H1 (cell line): ENCODE measurements at regions not wholly inside any gene's neighbourhood (a gene's known extent, or its start where the extent isn't known, plus 50 kb on each side); places are given as distances from the start of the nearest gene placed in this dataset.

Experiments used
- CTCF ChIA-PET: fragments of 300-600 bp; sonication (Branson Sonifier 250); formaldehyde crosslinking; loops from one replicate; lab custom pipeline; 2021; ENCODE audit not compliant: partially characterized antibody; lab: Charles Lee
- POLR2A ChIA-PET: fragments of 300-600 bp; sonication (Branson Sonifier 250); formaldehyde crosslinking; loops from one replicate; lab custom pipeline; 2021; ENCODE audit warnings: inconsistent platforms; ENCODE audit not compliant: partially characterized antibody; lab: Charles Lee
- DNase-seq, 2 experiments: peaks; one replicate each; pipeline versions ENCODE4 v3.0.0 to v3.0.0-alpha.2; 2010 to 2022; ENCODE audit warnings: low spot score in 2 of 2, low read depth in 1 of 2, mixed read lengths in 1 of 2
- FAIRE-seq: peaks from 2 replicates; lab custom pipeline; 2011; peaks lifted over from hg19 to GRCh38; lab: Jason Lieb, UNC
- H2AFZ ChIP-seq: 2 replicates; pipeline ENCODE4 v1.8.1; 2012; ENCODE audit warnings: low read length, inconsistent platforms
- H2AK5ac ChIP-seq: 2 replicates; pipeline ENCODE4 v1.6.1; 2013; ENCODE audit warnings: low read depth, low read length
- H2BK120ac ChIP-seq: replicated peaks from 2 replicates; pipeline ENCODE3; 2013; ENCODE audit warnings: low read depth, low read length, inconsistent platforms
- H2BK12ac ChIP-seq: 2 replicates; pipeline ENCODE4 v1.6.1; 2013; ENCODE audit warnings: low read depth, low read length
- H2BK15ac ChIP-seq: 2 replicates; pipeline ENCODE4 v1.6.1; 2013; ENCODE audit warnings: low read length
- H2BK20ac ChIP-seq: 2 replicates; pipeline ENCODE4 v1.6.1; 2013; ENCODE audit warnings: low read length
- H2BK5ac ChIP-seq: 2 replicates; pipeline ENCODE4 v1.6.1; 2013; ENCODE audit warnings: low read depth, low read length
- H3K14ac ChIP-seq: 2 replicates; pipeline ENCODE4 v1.6.1; 2013; ENCODE audit warnings: inconsistent platforms; ENCODE audit not compliant: insufficient read length
- H3K18ac ChIP-seq: 2 replicates; pipeline ENCODE4 v1.6.1; 2013; ENCODE audit warnings: low read length; ENCODE audit errors: extremely low read depth
- H3K23ac ChIP-seq: 2 replicates; pipeline ENCODE4 v1.6.1; 2013; ENCODE audit warnings: inconsistent platforms; ENCODE audit not compliant: insufficient read length
- H3K23me2 ChIP-seq: 2 replicates; pipeline ENCODE4 v1.6.1; 2013; ENCODE audit warnings: low read depth, low read length
- H3K27ac ChIP-seq: 2 replicates; pipeline ENCODE4 v1.6.1; 2011; ENCODE audit warnings: low read depth, low read length, inconsistent platforms
- H3K27me3 ChIP-seq, 4 experiments: replicated peaks in 1 of 4; 1 replicate in 1 of 4; 2 replicates in 3 of 4; pipeline versions ENCODE4 v1.6.1 to v1.8.1; 2011 to 2013; ENCODE audit warnings: low read length in 3 of 4, mild to moderate bottlenecking in 3 of 4, inconsistent platforms in 2 of 4, mixed read lengths in 2 of 4, moderate library complexity in 1 of 4; ENCODE audit not compliant: control insufficient read depth in 3 of 4, insufficient read depth in 3 of 4; ENCODE audit errors: extremely low read depth in 1 of 4
- H3K36me3 ChIP-seq, 4 experiments: 2 replicates each; pipeline versions ENCODE4 v1.6.1 to v1.8.1; 2011 to 2013; ENCODE audit warnings: mild to moderate bottlenecking in 4 of 4, low read length in 3 of 4, moderate library complexity in 2 of 4, control low read depth in 1 of 4, inconsistent platforms in 1 of 4; ENCODE audit not compliant: insufficient read depth in 4 of 4, control insufficient read depth in 2 of 4
- H3K4ac ChIP-seq: replicated peaks from 2 replicates; pipeline ENCODE3; 2013; ENCODE audit warnings: low read length, low read depth, mixed read lengths, inconsistent platforms; ENCODE audit not compliant: insufficient read length
- H3K4me1 ChIP-seq, 4 experiments: replicated peaks in 1 of 4; 1 replicate in 1 of 4; 2 replicates in 3 of 4; pipeline versions ENCODE4 v1.6.1 to v1.8.1; 2011 to 2013; ENCODE audit warnings: low read length in 3 of 4, inconsistent platforms in 2 of 4, mixed read lengths in 1 of 4; ENCODE audit not compliant: insufficient read depth in 4 of 4, control insufficient read depth in 3 of 4
- H3K4me2 ChIP-seq, 2 experiments: 2 replicates each; pipeline versions ENCODE4 v1.6.1 to v1.8.1; 2011 to 2013; ENCODE audit warnings: low read depth in 2 of 2, low read length in 2 of 2, control low read depth in 1 of 2, inconsistent platforms in 1 of 2, mild to moderate bottlenecking in 1 of 2; ENCODE audit not compliant: insufficient read depth in 1 of 2
- H3K4me3 ChIP-seq, 4 experiments: fragments of 200-600, 300-600 bp in 1 of 4; sonication (generic), shearing (Covaris generic), sonication (Bioruptor Twin) in 1 of 4; 2 replicates each; pipeline versions ENCODE4 v1.5.1 to v1.8.1; 2011 to 2016; ENCODE audit warnings: low read length in 4 of 4, low read depth in 3 of 4, control low read depth in 2 of 4, inconsistent platforms in 2 of 4, mild to moderate bottlenecking in 2 of 4, mixed read lengths in 1 of 4, moderate library complexity in 1 of 4; ENCODE audit not compliant: insufficient read depth in 2 of 4; ENCODE audit errors: extremely low read depth in 1 of 4
- H3K56ac ChIP-seq: replicated peaks from 2 replicates; pipeline ENCODE3; 2013; ENCODE audit warnings: low read depth, mild to moderate bottlenecking, mixed read lengths, low read length, inconsistent platforms; ENCODE audit not compliant: insufficient read length
- H3K79me1 ChIP-seq: 2 replicates; pipeline ENCODE4 v1.6.1; 2013; ENCODE audit warnings: low read depth, low read length, control low read depth
- H3K79me2 ChIP-seq, 2 experiments: 2 replicates each; pipeline versions ENCODE4 v1.6.1 to v1.8.1; 2012 to 2013; ENCODE audit warnings: low read length in 2 of 2, mild to moderate bottlenecking in 2 of 2, inconsistent platforms in 1 of 2; ENCODE audit not compliant: insufficient read depth in 2 of 2, control insufficient read depth in 1 of 2
- H3K9ac ChIP-seq, 4 experiments: replicated peaks in 1 of 4; 1 replicate in 1 of 4; 2 replicates in 3 of 4; pipeline versions ENCODE4 v1.6.1 to v1.8.1; 2011 to 2013; ENCODE audit warnings: low read depth in 3 of 4, low read length in 3 of 4, control low read depth in 2 of 4, mild to moderate bottlenecking in 2 of 4, moderate library complexity in 2 of 4, inconsistent platforms in 1 of 4; ENCODE audit errors: extremely low read depth in 1 of 4
- H3K9me3 ChIP-seq, 2 experiments: 2 replicates each; pipeline versions ENCODE4 v1.6.1 to v1.8.1; 2012 to 2013; ENCODE audit warnings: mild to moderate bottlenecking in 2 of 2, moderate library complexity in 2 of 2, control low read depth in 1 of 2, inconsistent platforms in 1 of 2, low read depth in 1 of 2, low read length in 1 of 2, mixed read lengths in 1 of 2; ENCODE audit not compliant: insufficient read depth in 2 of 2
- H4K20me1 ChIP-seq, 2 experiments: replicated peaks in 1 of 2; 2 replicates each; pipeline versions ENCODE3 to v1.8.1; 2011 to 2013; ENCODE audit warnings: inconsistent platforms in 2 of 2, low read length in 2 of 2, mild to moderate bottlenecking in 1 of 2; ENCODE audit not compliant: insufficient read depth in 2 of 2, control insufficient read depth in 1 of 2
- H4K5ac ChIP-seq: 2 replicates; pipeline ENCODE4 v1.6.1; 2013; ENCODE audit warnings: low read length, low read depth, mixed read lengths, inconsistent platforms; ENCODE audit not compliant: insufficient read length
- H4K8ac ChIP-seq: 2 replicates; pipeline ENCODE4 v1.8.0; 2013; ENCODE audit warnings: mild to moderate bottlenecking, moderate library complexity, low read length, inconsistent platforms; ENCODE audit not compliant: insufficient read depth; ENCODE audit errors: extremely low read depth
- H4K91ac ChIP-seq: replicated peaks from 2 replicates; pipeline ENCODE3; 2013; ENCODE audit warnings: low read length, mixed read lengths, inconsistent platforms; ENCODE audit not compliant: insufficient read length
- ATF2 ChIP-seq: IDR thresholded peaks from 2 replicates; pipeline ENCODE4 v1.6.1; 2012; ENCODE audit warnings: low read length, inconsistent platforms
- CBX5 ChIP-seq: fragments of 300-800, 300-1000 bp; sonication (generic); IDR thresholded peaks from 2 replicates; pipeline ENCODE4 v1.7.1; 2016; ENCODE audit warnings: antibody characterized with exemption, low read length, low read depth
- CHD1 ChIP-seq: IDR thresholded peaks from 2 replicates; pipeline ENCODE4 v1.6.1; 2012; ENCODE audit warnings: low read depth, low read length, improper control_type of control experiment
- E2F6 ChIP-seq: IDR thresholded peaks from 2 replicates; pipeline ENCODE4 v1.6.1; 2012; ENCODE audit warnings: inconsistent platforms
- GTF2F1 ChIP-seq: IDR thresholded peaks from 2 replicates; pipeline ENCODE4 v1.6.1; 2012; ENCODE audit warnings: low read depth, low read length, improper control_type of control experiment, borderline replicate concordance
- KDM5A ChIP-seq: fragments of 200-600 bp; IDR thresholded peaks from 2 replicates; pipeline ENCODE4 v1.7.1; 2012; ENCODE audit warnings: mild to moderate bottlenecking, low read length, inconsistent platforms, mixed read lengths
- NANOG ChIP-seq: IDR thresholded peaks from 2 replicates; pipeline ENCODE4 v1.6.1; 2011; ENCODE audit warnings: low read length, low read depth, mild to moderate bottlenecking, inconsistent platforms; ENCODE audit not compliant: insufficient read depth, poor library complexity, severe bottlenecking
- POLR2AphosphoS5 ChIP-seq: IDR thresholded peaks from 2 replicates; pipeline ENCODE4 v1.6.1; 2011; ENCODE audit warnings: low read depth, low read length
- SRF ChIP-seq: IDR thresholded peaks from 2 replicates; pipeline ENCODE4 v1.6.1; 2011; ENCODE audit warnings: mild to moderate bottlenecking, low read depth, low read length, moderate library complexity
- TBP ChIP-seq: IDR thresholded peaks from 2 replicates; pipeline ENCODE4 v1.6.1; 2011; ENCODE audit warnings: low read depth, low read length, improper control_type of control experiment
- WGBS, 2 experiments: shearing (Covaris generic) in 1 of 2; methylation state at CpG; one replicate each; pipeline versions ENCODE4 v1.1.6 to v1.1.7; 2013 to 2015; ENCODE audit warnings: low lambda C conversion rate in 2 of 2, mixed read lengths in 2 of 2, inconsistent platforms in 1 of 2, low coverage in 1 of 2, missing lambda C conversion rate in 1 of 2; ENCODE audit not compliant: insufficient replicate concordance in 2 of 2, insufficient coverage in 1 of 2, insufficient read length in 1 of 2; ENCODE audit errors: extremely low coverage in 1 of 2, missing lambda C conversion rate in 1 of 2; 5-methylcytosine and 5-hydroxymethylcytosine counted together

- Histone ChIP-seq H3K27ac (no peak overlapping the region), H3K23ac (no peak overlapping the region), H4K5ac (no peak overlapping the region), H3K79me1 (no peaks in the 10 kb centered on the region), H3K4me2 (no peak overlapping the region), H3K36me3 (no peaks in the 10 kb centered on the region), H4K8ac (no peak overlapping the region), H3K56ac (no peak overlapping the region), H3K4ac (no peak overlapping the region), H2AK5ac (no peak overlapping the region), H4K20me1 (no peaks in the 10 kb centered on the region), H3K18ac (no peak overlapping the region), H2BK120ac (no peak overlapping the region), H3K9ac (no peak overlapping the region), H2BK20ac (no peak overlapping the region), H3K14ac (no peak overlapping the region), H3K9me3 (no peaks in the 10 kb centered on the region), H3K4me3 (no peak overlapping the region), H3K27me3 (peaks cover 0 to 1% (median 0%) of the 10 kb centered on the region in 4 experiments; a peak in 1 of 7 replicates), H2BK15ac (no peak overlapping the region), H4K91ac (no peak overlapping the region), H3K79me2 (no peaks in the 10 kb centered on the region), H3K4me1 (no peaks in the 10 kb centered on the region), H2AFZ (no peak overlapping the region), H2BK12ac (no peak overlapping the region), H3K23me2 (no peaks in the 10 kb centered on the region), H2BK5ac (no peak overlapping the region)
- DNase-seq (no peak), FAIRE-seq (no peak)
- WGBS, 2 experiments: 90% methylated on average over 4 of the region's 4 CpGs; no CpG with 5 or more reads in 1 of the 2 experiments
- POLR2A ChIA-PET: interaction anchor here (0.9 kb wide), 1 partner anchor 11 kb away, joined by 3 read pairs; no protein-coding TSS in a partner anchor
- CTCF ChIA-PET: interaction anchor here (1.0 to 1.8 kb wide), 4 partner anchors 11 to 13 kb away, joined by 3 to 4 read pairs (median 4); no protein-coding TSS in a partner anchor
- TF ChIP-seq NANOG (no peak), GTF2F1 (no peak), E2F6 (no peak), SRF (no peak), POLR2AphosphoS5 (no peak), CBX5 (no peak), KDM5A (no peak), ATF2 (no peak), TBP (no peak), CHD1 (no peak)
These were observed 199.7 kb downstream of the ADCYAP1 start for GRCh38 chr18:1104181-1104881.
